Mammary epithelial cell (primary cell): ENCODE measurements at regions not wholly inside any gene's neighbourhood (a gene's known extent, or its start where the extent isn't known, plus 50 kb on each side); places are given as distances from the start of the nearest gene placed in this dataset.

Source experiments
- EZH2 ChIP-seq: IDR thresholded peaks from 2 replicates; pipeline ENCODE4 v1.6.1; 2012; ENCODE audit warnings: low read length, inconsistent platforms, borderline replicate concordance
- TF ChIP-seq, protein P1 (sequence below), 2 donors: IDR thresholded peaks in 1 of 2; conservative IDR thresholded peaks in 1 of 2; 2 replicates each; pipeline ENCODE4 v1.5.1; 2011 to 2012; ENCODE audit warnings: inconsistent platforms in 2 of 2, low read length in 2 of 2, mild to moderate bottlenecking in 2 of 2, control low read depth in 1 of 2, low read depth in 1 of 2; ENCODE audit not compliant: insufficient read depth in 1 of 2; ENCODE audit errors: extremely low read depth in 1 of 2

DNA sequence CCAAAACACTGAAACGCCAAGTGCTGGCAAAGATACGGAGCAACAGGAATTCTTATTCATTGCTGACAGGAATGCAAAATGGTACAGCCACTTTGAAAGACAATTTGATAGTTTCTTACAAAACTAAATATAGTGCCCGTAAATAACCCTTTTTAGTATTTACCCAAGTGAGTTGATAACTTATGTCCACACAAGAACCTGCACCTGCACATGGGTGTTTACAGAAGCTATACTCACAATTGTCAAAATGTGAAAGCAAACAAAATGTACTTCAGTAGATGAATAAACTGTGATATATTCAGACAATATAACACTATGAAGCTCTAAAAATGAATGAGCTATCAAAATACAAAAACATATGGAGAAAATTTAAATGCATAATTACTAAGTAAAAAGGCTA lies 86.6 kb downstream of the ATXN7L3B start:
- no peak for TF ChIP-seq EZH2
- TF ChIP-seq, protein P1, sequence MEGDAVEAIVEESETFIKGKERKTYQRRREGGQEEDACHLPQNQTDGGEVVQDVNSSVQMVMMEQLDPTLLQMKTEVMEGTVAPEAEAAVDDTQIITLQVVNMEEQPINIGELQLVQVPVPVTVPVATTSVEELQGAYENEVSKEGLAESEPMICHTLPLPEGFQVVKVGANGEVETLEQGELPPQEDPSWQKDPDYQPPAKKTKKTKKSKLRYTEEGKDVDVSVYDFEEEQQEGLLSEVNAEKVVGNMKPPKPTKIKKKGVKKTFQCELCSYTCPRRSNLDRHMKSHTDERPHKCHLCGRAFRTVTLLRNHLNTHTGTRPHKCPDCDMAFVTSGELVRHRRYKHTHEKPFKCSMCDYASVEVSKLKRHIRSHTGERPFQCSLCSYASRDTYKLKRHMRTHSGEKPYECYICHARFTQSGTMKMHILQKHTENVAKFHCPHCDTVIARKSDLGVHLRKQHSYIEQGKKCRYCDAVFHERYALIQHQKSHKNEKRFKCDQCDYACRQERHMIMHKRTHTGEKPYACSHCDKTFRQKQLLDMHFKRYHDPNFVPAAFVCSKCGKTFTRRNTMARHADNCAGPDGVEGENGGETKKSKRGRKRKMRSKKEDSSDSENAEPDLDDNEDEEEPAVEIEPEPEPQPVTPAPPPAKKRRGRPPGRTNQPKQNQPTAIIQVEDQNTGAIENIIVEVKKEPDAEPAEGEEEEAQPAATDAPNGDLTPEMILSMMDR (conservative IDR thresholded peaks at IDR 0.05 in 1 of 2, IDR thresholded peaks at IDR 0.05 in 1 of 2; ENCODE audit: extremely low read depth in 1 of 2, insufficient read depth in 1 of 2, low read depth in 1 of 2, low read length in 2 of 2), result no peak
